Psoas muscle (tissue), 7 donors: ENCODE measurements at regions not wholly inside any gene's neighbourhood (a gene's known extent, or its start where the extent isn't known, plus 50 kb on each side); places are given as distances from the start of the nearest gene placed in this dataset.

ENCODE experiments used
- ATAC-seq, 4 donors: fragments of 200-7000 bp; cut with Tn5 transposase; one replicate each; pipeline ENCODE4 v1.9.1; 2020; ENCODE audit warnings: moderate library complexity in 3 of 4, mild to moderate bottlenecking in 2 of 4
- DNase-seq, 2 donors: peaks; one replicate each; pipeline ENCODE4 v3.0.0-alpha.2; 2020
- H3K27ac ChIP-seq: fragments of 200-600 bp; one replicate; pipeline ENCODE4 v1.8.0; 2022
- H3K27me3 ChIP-seq, 3 donors: fragments of 200-600 bp in 1 of 3; one replicate each; pipeline versions ENCODE4 v1.6.1 to v1.8.0; 2013 to 2022; ENCODE audit warnings: low read length in 2 of 3, mild to moderate bottlenecking in 2 of 3, moderate library complexity in 1 of 3; ENCODE audit not compliant: insufficient read depth in 3 of 3
- H3K36me3 ChIP-seq, 2 donors: fragments of 200-600 bp in 1 of 2; one replicate each; pipeline versions ENCODE4 v1.6.1 to v1.8.0; 2013 to 2022; ENCODE audit warnings: low read depth in 1 of 2, mild to moderate bottlenecking in 1 of 2, moderate library complexity in 1 of 2; ENCODE audit not compliant: insufficient read depth in 1 of 2
- H3K4me1 ChIP-seq: fragments of 200-600 bp; one replicate; pipeline ENCODE4 v1.8.0; 2022
- H3K4me3 ChIP-seq: fragments of 200-600 bp; one replicate; pipeline ENCODE4 v1.8.0; 2022; ENCODE audit warnings: mild to moderate bottlenecking
- H3K9me3 ChIP-seq: fragments of 200-600 bp; one replicate; pipeline ENCODE4 v1.8.0; 2022
- CTCF ChIP-seq: fragments of 200-600 bp; IDR thresholded peaks from one replicate; pipeline ENCODE4 v1.8.0; 2022; ENCODE audit warnings: antibody characterized with exemption
- WGBS, 3 donors: extraction: QIAGEN DNeasy Blood & Tissue Kit; methylation state at CpG; one replicate each; pipeline versions ENCODE4 v1.1.6 to v1.1.7; 2013; 5-methylcytosine and 5-hydroxymethylcytosine counted together
- intact Hi-C, 2 donors: fragments of 100-400 bp; cut with DNase I; formaldehyde crosslinking; loops; one replicate each; pipeline versions ENCODE4 v1.11.0 to v1.14.2; 2022
- donor health status: healthy with polysubstance abuse.
- donor health status: DM: no; HTN: no; CAD: no; lungs with moderate emphysema.
- donor health status: Bipolar disorder and iron deficiency.
- donor health status: healthy.
- donor health status: DM: yes; HTN: yes; CAD: no.
- donor health status: DM: no; HTN: no; CAD: no.
- donor health status: DM: yes; HTN: yes; CAD: no.

- DNase-seq (no peak), ATAC-seq (no peak)
- WGBS, 3 donors: 70 to 75% (median 71%) methylated on average over 12 of the region's 12 CpGs
- Histone ChIP-seq H3K4me1 (no peaks in the 10 kb centered on the region), H3K27ac (no peak overlapping the region), H3K4me3 (no peak overlapping the region), H3K9me3 (no peaks in the 10 kb centered on the region), H3K27me3 (no peaks in the 10 kb centered on the region), H3K36me3 (no peaks in the 10 kb centered on the region)
- intact Hi-C loops: no loop called here
- no peak for TF ChIP-seq CTCF
These were observed 132.5 kb upstream of the PHACTR3 start for GRCh38 chr20:59471653-59472421.

GRCh38 chr20:59473742-59474141, 130.6 kb upstream of the PHACTR3 start:
- intact Hi-C loops: no loop called here
- no peak for ATAC-seq

DNA sequence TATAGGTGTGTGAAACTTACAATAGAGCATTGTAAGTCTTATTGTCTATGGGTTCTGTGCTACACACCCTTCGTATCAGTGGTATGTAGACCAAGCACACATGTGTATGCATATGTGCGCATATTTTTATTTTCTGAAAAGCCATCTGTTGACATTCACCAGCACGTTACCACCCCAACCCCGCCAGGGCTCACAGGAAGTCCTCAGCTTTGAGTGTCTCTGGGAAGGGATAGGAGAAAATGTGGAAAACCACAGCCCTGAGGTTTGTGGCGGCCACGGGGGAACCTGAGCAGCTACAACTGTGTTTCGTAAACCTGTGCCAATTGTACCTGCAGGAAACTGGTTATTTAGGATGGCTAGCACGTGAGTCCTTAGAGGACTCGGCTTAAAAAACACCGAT, 123.3 kb upstream of the PHACTR3 start:
- Histone ChIP-seq H3K4me3 (no peak overlapping the region), H3K36me3 (no peaks in the 10 kb centered on the region), H3K27me3 (no peaks in the 10 kb centered on the region), H3K9me3 (no peaks in the 10 kb centered on the region), H3K27ac (no peak overlapping the region), H3K4me1 (no peaks in the 10 kb centered on the region)
- DNase-seq: no peak
- WGBS, 3 donors: 81 to 83% (median 81%) methylated on average over 10 of the region's 10 CpGs
- intact Hi-C loops: no loop called here
- no peak for ATAC-seq
- no peak for TF ChIP-seq CTCF

More at GRCh38 chr20:59473742-59474141, 130.6 kb upstream of the PHACTR3 start:
- no peak for TF ChIP-seq CTCF
- 84 to 93% (median 93%) methylated on average over 2 of the region's 2 CpGs for WGBS, 3 donors
- H3K9me3 ChIP-seq: no peaks in the 10 kb centered on the region
- H3K36me3 ChIP-seq: no peaks in the 10 kb centered on the region
- H3K4me1 ChIP-seq: no peaks in the 10 kb centered on the region
- H3K27ac ChIP-seq: no peak overlapping the region
- DNase-seq: no peak
- no peaks in the 10 kb centered on the region for H3K27me3 ChIP-seq
- no peak overlapping the region for H3K4me3 ChIP-seq

DNA sequence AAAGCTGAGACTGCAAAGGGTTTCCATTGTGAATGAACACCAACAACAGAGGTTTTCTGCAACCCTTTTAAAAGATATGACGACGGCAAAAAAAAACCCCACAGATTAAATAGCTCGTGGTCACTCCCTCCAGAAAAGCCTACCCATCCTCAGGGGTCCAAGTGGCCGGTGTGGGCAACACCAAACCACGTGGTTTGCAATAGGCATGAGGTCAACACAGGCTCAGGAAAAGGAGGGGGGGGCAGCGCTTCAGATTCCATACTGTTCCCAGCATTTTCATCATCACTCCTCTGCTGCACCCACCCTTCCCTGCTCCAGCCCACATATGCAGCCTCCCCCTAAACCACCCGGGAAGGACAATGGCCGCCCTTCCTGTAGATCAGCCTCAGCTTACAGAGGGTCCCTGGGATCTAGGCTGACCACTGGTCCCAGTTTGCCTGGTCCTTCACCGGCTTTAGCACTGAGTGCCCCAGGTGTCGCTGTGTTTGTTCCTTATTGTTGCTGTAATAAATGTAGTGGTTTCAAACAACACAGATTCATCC, 122.8 kb upstream of the PHACTR3 start:
- WGBS, 3 donors: 86 to 90% (median 87%) methylated on average over 10 of the region's 10 CpGs
- Histone ChIP-seq H3K4me3 (no peak overlapping the region), H3K27me3 (no peaks in the 10 kb centered on the region), H3K4me1 (no peaks in the 10 kb centered on the region), H3K27ac (no peak overlapping the region), H3K9me3 (no peaks in the 10 kb centered on the region), H3K36me3 (no peaks in the 10 kb centered on the region)
- ATAC-seq (no peak), DNase-seq (no peak)
- TF ChIP-seq CTCF: no peak
- intact Hi-C loops: no loop called here
